ENCODE measurements at regions not wholly inside any gene's neighbourhood (a gene's known extent, or its start where the extent isn't known, plus 50 kb on each side); places are given as distances from the start of the nearest gene placed in this dataset.

- H3K27me3 ChIP-seq (ENCODE audit: control insufficient read depth in 1 of 2, insufficient read depth in 2 of 2, low read length in 1 of 2) = no peaks in the 10 kb centered on the region
- intact Hi-C loops (cut with DNase I) = no loop called here
- ATAC-seq (ENCODE audit: low FRiP score) (no peak), DNase-seq (no peak)
- H3K27ac ChIP-seq (ENCODE audit: low read depth in 1 of 2, low read length in 2 of 2) = no peak overlapping the region
- no peaks in the 10 kb centered on the region for H3K36me3 ChIP-seq (ENCODE audit: control insufficient read depth in 1 of 2, insufficient read depth in 2 of 2, low read length in 1 of 2)
- H3K9me3 ChIP-seq (ENCODE audit: control insufficient read depth, low read length) = no peaks in the 10 kb centered on the region
- H3K4me1 ChIP-seq (ENCODE audit: control insufficient read depth in 1 of 2, insufficient read depth in 2 of 2, low read length in 2 of 2) = no peaks in the 10 kb centered on the region
- 79 to 85% methylated on average over 13 of the region's 13 CpGs for WGBS, 2 donors
- no peak overlapping the region for H3K4me3 ChIP-seq (ENCODE audit: low read length in 2 of 2)
Observed at GRCh38 chr20:53718142-53719021, 124.7 kb upstream of the ZNF217 start.

DNA sequence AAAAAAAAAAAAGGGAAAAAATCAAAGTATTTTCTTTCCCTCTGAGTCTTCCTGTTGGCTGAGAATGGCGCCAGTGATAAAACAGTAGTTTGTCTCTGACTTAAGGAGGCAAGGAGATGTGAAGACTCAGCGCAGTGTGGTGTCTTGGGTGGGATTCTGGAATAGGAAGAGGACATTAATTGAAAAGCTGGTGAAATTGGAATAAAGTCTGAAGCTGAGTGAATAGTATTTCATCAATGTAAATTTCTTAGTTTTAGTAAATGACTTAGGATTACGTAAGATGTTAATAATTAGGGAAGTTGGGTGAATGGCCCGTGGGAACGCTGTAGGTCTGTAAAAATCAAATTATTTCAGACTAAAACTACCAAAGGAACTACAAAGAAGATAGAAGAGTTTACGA is 122.8 kb upstream of the ZNF217 start:
- ATAC-seq (ENCODE audit: low FRiP score) = no peak
- no peak for DNase-seq
- Histone ChIP-seq H3K4me1 (ENCODE audit: control insufficient read depth in 1 of 2, insufficient read depth in 2 of 2, low read length in 2 of 2) (no peaks in the 10 kb centered on the region), H3K27me3 (ENCODE audit: control insufficient read depth in 1 of 2, insufficient read depth in 2 of 2, low read length in 1 of 2) (no peaks in the 10 kb centered on the region), H3K27ac (ENCODE audit: low read depth in 1 of 2, low read length in 2 of 2) (no peak overlapping the region), H3K4me3 (ENCODE audit: low read length in 2 of 2) (no peak overlapping the region), H3K9me3 (ENCODE audit: control insufficient read depth, low read length) (no peaks in the 10 kb centered on the region), H3K36me3 (ENCODE audit: control insufficient read depth in 1 of 2, insufficient read depth in 2 of 2, low read length in 1 of 2) (no peaks in the 10 kb centered on the region)
- intact Hi-C loops (cut with DNase I) = no loop called here
- 91 to 95% methylated on average over 6 of the region's 6 CpGs for WGBS, 2 donors

GRCh38 chr20:53714524-53714923 is 120.9 kb upstream of the ZNF217 start:
- H3K4me1 ChIP-seq (ENCODE audit: control insufficient read depth in 1 of 2, insufficient read depth in 2 of 2, low read length in 2 of 2) = no peaks in the 10 kb centered on the region
- H3K4me3 ChIP-seq (ENCODE audit: low read length in 2 of 2) = no peak overlapping the region
- H3K27me3 ChIP-seq (ENCODE audit: control insufficient read depth in 1 of 2, insufficient read depth in 2 of 2, low read length in 1 of 2) = no peaks in the 10 kb centered on the region
- no peak overlapping the region for H3K27ac ChIP-seq (ENCODE audit: low read depth in 1 of 2, low read length in 2 of 2)
- ATAC-seq (ENCODE audit: low FRiP score) (no peak), DNase-seq (no peak)
- WGBS, 2 donors = 90 to 93% methylated on average over 4 of the region's 4 CpGs
- no peaks in the 10 kb centered on the region for H3K9me3 ChIP-seq (ENCODE audit: control insufficient read depth, low read length)
- no peaks in the 10 kb centered on the region for H3K36me3 ChIP-seq (ENCODE audit: control insufficient read depth in 1 of 2, insufficient read depth in 2 of 2, low read length in 1 of 2)
- intact Hi-C loops (cut with DNase I) = no loop called here

- no peak for DNase-seq
- H3K4me1 ChIP-seq (ENCODE audit: control insufficient read depth in 1 of 2, insufficient read depth in 2 of 2, low read length in 2 of 2) = no peaks in the 10 kb centered on the region
- no peak overlapping the region for H3K27ac ChIP-seq (ENCODE audit: low read depth in 1 of 2, low read length in 2 of 2)
- H3K36me3 ChIP-seq (ENCODE audit: control insufficient read depth in 1 of 2, insufficient read depth in 2 of 2, low read length in 1 of 2) = no peaks in the 10 kb centered on the region
- H3K4me3 ChIP-seq (ENCODE audit: low read length in 2 of 2) = no peak overlapping the region
- no peaks in the 10 kb centered on the region for H3K9me3 ChIP-seq (ENCODE audit: control insufficient read depth, low read length)
- no peak for ATAC-seq (ENCODE audit: low FRiP score)
- intact Hi-C loops (cut with DNase I) = no loop called here
- no peaks in the 10 kb centered on the region for H3K27me3 ChIP-seq (ENCODE audit: control insufficient read depth in 1 of 2, insufficient read depth in 2 of 2, low read length in 1 of 2)
- WGBS, 2 donors = 81% methylated on average over 15 to 17 of the region's 17 CpGs
Observed at GRCh38 chr20:53713328-53714056, 119.9 kb upstream of the ZNF217 start.

- intact Hi-C loops (cut with DNase I) = no loop called here
- Histone ChIP-seq H3K9me3 (ENCODE audit: control insufficient read depth, low read length) (no peaks in the 10 kb centered on the region), H3K27ac (ENCODE audit: low read depth in 1 of 2, low read length in 2 of 2) (no peak overlapping the region), H3K4me3 (ENCODE audit: low read length in 2 of 2) (no peak overlapping the region), H3K27me3 (ENCODE audit: control insufficient read depth in 1 of 2, insufficient read depth in 2 of 2, low read length in 1 of 2) (no peaks in the 10 kb centered on the region), H3K36me3 (ENCODE audit: control insufficient read depth in 1 of 2, insufficient read depth in 2 of 2, low read length in 1 of 2) (no peaks in the 10 kb centered on the region), H3K4me1 (ENCODE audit: control insufficient read depth in 1 of 2, insufficient read depth in 2 of 2, low read length in 2 of 2) (no peaks in the 10 kb centered on the region)
- DNase-seq = no peak
- ATAC-seq (ENCODE audit: low FRiP score) = no peak
- WGBS, 2 donors = 67 to 75% methylated on average over 17 of the region's 17 CpGs
Observed at GRCh38 chr20:53712212-53712977, 118.8 kb upstream of the ZNF217 start.

- Histone ChIP-seq H3K4me3 (ENCODE audit: low read length in 2 of 2) (no peak overlapping the region), H3K27ac (ENCODE audit: low read depth in 1 of 2, low read length in 2 of 2) (no peak overlapping the region), H3K27me3 (ENCODE audit: control insufficient read depth in 1 of 2, insufficient read depth in 2 of 2, low read length in 1 of 2) (no peaks in the 10 kb centered on the region), H3K36me3 (ENCODE audit: control insufficient read depth in 1 of 2, insufficient read depth in 2 of 2, low read length in 1 of 2) (no peaks in the 10 kb centered on the region), H3K4me1 (ENCODE audit: control insufficient read depth in 1 of 2, insufficient read depth in 2 of 2, low read length in 2 of 2) (no peaks in the 10 kb centered on the region), H3K9me3 (ENCODE audit: control insufficient read depth, low read length) (no peaks in the 10 kb centered on the region)
- WGBS, 2 donors = 57 to 70% methylated on average over 11 of the region's 11 CpGs
- DNase-seq = no peak
- intact Hi-C loops (cut with DNase I) = no loop called here
- no peak for ATAC-seq (ENCODE audit: low FRiP score)
Observed at GRCh38 chr20:53711333-53712211, 117.9 kb upstream of the ZNF217 start.

DNA sequence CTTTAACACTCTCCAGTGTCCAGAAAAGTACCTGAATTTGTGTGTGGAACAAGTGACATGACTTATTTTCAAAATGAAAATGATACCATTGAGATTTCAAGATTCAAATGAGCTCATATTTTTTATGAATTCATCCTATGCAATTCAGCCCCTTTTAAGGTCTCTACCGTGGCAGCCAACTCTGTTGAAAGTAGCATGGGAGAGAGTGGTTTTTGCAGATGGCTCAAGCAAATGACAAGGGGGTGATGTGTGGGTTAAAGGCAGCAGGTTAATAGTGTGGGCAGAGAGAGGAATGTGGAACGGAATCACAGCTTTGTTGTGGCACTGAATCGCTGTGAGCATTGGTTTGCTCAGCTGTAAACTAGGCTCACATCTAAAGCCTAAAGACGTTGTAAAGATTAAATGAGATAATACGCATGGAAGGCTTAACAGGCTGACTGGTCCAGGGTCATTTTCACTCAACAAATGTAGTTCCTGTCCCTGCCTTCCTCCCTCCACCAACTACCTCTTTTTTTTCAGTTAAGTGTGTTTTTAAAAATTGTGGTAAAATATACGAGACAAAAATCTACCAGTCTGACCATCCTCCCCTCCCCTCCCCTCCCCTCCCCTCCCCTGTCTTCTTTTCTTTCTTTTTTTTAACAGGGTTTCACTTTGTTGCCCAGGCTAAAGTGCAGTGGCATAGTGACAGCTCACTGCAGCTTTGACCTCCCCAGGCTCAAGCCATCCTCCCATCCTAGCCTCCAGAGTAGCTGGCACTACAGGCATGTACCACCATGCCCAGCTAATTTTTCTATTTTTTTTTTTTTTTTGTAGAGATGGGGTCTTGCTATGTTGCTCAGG is 114.7 kb upstream of the ZNF217 start:
- intact Hi-C loops (cut with DNase I) = no loop called here
- H3K4me1 ChIP-seq (ENCODE audit: control insufficient read depth in 1 of 2, insufficient read depth in 2 of 2, low read length in 2 of 2) = no peaks in the 10 kb centered on the region
- no peak for DNase-seq
- no peaks in the 10 kb centered on the region for H3K9me3 ChIP-seq (ENCODE audit: control insufficient read depth, low read length)
- H3K27me3 ChIP-seq (ENCODE audit: control insufficient read depth in 1 of 2, insufficient read depth in 2 of 2, low read length in 1 of 2) = no peaks in the 10 kb centered on the region
- H3K4me3 ChIP-seq (ENCODE audit: low read length in 2 of 2) = no peak overlapping the region
- H3K27ac ChIP-seq (ENCODE audit: low read depth in 1 of 2, low read length in 2 of 2) = no peak overlapping the region
- 55 to 56% methylated on average over 6 of the region's 6 CpGs for WGBS, 2 donors
- no peak for ATAC-seq (ENCODE audit: low FRiP score)
- no peaks in the 10 kb centered on the region for H3K36me3 ChIP-seq (ENCODE audit: control insufficient read depth in 1 of 2, insufficient read depth in 2 of 2, low read length in 1 of 2)

Data from aorta (tissue), 5 donors.